ELF-1 (cell line): ENCODE measurements at regions not wholly inside any gene's neighbourhood (a gene's known extent, or its start where the extent isn't known, plus 50 kb on each side); places are given as distances from the start of the nearest gene placed in this dataset.
"Not testable (repeated sequence)": the region's sequence is repeated elsewhere in the genome, so short reads cannot be mapped to it uniquely, and the experiment has no call there.

ENCODE experiments used
- DNase-seq: peaks from one replicate; pipeline ENCODE4 v3.0.0-alpha.2; 2016; ENCODE audit warnings: low read depth, low spot score

DNA sequence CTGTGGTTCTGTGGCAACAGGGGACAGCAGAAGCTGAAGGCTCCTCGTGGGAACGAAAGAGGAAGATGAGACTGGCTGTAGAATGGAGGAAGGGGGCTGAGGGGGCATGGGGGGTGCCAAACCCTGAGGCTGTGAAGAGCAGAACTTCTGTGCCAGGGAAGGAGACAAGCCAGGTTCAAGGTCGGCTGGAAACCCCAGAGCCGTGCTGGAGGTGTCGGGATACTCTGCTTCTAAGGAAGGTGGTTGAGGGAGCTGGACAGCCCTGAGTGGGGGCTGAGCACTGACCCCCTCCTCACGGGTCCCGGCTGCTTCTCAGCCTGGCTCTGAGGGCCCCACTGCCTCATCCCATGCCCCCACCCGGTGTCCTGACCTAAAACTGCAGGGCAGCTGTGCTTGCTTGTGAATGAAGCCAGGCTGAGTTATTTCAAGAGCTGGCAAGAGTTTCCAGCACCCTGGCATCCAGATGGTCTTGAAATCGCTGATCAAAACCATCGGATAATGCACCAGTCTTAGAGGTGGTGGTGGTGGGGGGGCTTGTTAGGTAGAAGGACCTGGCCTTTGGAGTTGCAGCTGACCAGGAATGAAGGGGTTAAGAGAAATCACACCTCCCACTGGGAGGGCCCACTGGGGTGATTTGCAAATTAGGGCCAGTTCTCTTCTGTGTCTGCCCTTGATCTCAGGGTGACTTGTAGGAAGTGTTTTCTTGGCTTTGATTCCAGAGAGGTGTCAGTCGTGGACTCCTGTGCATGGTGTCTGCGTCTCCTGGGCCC, 218.9 kb upstream of the C1orf174 start:
- DNase-seq = no peak

DNA sequence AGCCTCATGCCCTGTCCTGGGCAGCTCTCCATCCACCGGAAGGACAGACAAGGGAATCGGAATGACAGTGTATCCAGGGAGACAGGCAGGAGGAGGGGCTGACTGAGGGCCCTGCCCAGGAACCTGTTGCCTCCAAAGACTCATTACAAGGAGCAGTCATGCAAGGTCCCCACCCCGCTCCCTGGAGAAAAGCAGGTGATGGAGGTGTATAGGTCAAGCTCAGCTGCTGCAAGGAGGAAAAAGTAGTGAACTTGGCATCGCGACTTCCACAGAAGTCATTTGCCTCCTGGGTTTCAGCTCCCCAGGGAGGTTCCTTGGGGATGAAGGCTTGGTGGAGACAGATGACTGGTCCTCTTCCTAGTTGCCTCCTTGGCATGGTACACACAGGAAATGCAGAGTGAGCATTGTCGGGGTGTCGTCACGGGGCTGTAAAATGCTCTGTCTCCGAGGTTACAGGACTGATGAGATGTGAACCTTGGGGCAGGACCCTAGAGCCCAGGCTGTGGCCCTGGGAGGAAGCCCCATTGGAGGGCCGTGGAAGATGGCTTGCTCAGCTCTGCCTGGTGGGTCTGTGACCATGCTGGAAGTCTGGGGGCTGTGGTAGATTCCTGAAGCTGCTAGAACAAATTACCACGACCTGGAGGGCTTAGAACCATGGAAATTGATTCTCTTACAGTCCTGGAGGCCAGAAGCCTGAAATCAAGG, 219.6 kb upstream of the C1orf174 start:
- DNase-seq = no peak

GRCh38 chr1:4120557-4121292, 220.7 kb upstream of the C1orf174 start:
- DNase-seq = no peak

GRCh38 chr1:4121293-4121684, 221.2 kb upstream of the C1orf174 start:
- no peak for DNase-seq

GRCh38 chr1:4121834-4122512, 221.9 kb upstream of the C1orf174 start:
- DNase-seq = no peak

DNA sequence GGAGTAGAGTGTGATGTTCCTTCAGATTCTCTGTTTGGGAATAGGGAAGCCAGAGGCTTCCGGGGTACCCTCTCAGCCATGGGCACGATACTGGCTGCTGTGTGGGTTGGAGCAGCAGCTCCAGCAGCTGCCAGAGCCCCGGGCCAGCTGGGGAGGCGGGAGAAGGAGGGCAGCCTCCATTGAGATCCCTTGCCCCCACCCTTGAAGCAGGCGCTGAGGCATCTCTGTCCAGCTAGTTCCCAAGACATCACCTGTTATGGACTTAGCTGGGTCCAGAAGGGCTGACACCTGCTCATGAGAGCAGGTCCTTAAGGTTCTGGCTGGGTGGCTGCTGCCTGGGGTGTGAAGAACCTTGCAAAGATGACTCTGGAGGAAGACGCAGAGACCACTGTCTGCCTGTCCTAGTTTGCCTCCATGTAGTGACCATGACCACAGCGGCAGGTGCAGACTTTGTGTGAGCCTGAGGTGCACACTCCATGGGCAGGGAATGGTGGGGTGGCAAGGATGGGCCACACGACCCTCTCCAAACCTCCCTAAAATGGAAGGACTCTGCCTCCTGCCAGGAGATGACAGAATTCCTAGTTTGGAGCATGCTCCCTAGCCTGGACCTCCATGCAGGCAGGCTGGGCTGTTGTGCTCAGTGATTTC, 222.6 kb upstream of the C1orf174 start:
- DNase-seq = no peak

GRCh38 chr1:4124631-4125145, 224.6 kb upstream of the C1orf174 start:
- DNase-seq = no peak

DNA sequence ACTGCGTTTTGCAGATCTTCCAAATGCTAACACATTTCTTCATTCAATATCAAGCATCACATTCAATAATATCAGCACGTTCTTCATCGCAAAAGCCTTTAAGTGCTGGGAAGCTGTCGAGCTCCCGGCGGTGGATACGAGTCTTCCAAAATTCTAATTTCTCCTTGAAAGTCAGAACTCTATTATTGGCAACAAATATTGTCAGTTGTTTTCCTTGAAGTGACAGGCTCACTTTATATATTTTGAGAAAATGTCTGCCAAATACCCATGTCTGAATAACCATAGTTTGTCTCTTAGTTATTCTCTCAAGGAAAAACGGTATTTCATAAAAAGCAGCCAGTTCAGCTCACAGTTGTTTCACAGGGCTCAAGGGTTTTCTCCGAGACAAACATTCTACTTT, 226.2 kb upstream of the C1orf174 start:
- DNase-seq = no peak

DNA sequence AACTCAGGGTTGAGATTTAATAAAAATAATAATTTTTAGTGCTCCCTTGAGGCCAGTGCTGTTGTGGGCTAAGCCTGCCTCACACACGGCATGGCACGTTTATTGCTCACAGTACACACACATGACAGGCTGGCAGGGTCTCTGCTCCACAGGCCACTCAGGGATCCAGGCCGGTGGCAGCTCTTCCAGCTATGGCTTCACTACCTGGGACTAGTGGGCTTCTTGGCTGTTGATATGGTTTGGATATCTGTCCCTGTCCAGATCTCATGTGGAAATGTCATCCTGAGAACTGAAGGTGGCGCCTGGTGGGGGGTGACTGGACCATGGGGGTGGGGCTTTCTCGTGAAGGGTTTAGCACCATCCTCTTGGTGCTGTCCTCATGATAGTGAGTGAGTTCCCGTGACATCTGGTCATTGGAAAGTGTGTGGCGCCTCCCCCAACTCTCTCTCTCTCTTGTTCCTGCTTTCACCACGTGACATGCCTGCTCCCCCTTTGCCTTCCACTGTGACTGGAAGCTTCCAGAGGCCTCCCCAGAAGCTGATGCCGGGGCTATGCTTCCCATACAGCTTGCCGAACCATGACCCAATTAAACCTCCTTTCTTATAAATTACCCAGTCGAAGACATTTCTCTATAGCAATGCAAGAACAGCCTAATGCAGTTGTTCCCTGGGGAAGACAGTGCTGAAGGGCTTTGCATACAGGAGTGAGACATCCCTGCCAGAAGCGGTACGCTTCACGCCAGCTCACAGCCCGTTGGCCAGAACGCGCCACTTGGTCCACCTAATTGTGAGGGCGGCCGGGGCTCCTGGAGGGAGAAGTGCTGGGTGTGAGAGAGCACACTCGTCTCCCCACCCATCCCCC, 226.9 kb upstream of the C1orf174 start:
- DNase-seq = no peak

- no peak for DNase-seq
Measured at GRCh38 chr1:4127592-4128140, 227.6 kb upstream of the C1orf174 start.

DNA sequence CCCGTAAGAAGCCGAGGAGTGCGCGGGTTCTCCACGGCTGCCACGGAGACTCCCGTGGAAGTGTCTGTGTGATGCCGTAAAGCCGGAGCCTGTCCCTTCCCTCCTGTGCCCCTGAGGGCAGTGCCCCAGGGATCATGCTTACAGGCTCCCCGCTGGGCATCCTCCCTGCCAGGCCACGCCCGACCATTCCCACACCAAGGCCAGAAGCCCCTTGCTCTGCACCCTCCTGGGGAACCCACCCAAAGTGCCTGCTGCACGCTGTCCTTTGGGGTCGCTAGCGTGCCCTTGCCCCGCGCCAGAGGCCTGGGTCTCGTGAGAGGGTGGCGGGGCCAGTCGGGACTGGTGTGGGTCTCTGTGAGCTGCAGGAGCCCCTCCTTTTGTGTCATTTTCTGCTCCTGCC, 228.5 kb upstream of the C1orf174 start:
- no peak for DNase-seq

- no peak for DNase-seq
Measured at GRCh38 chr1:4129693-4130092, 229.6 kb upstream of the C1orf174 start.

GRCh38 chr1:4130096-4130495, 230.0 kb upstream of the C1orf174 start:
- no peak for DNase-seq

- DNase-seq = no peak
Measured at GRCh38 chr1:4131734-4132133, 231.7 kb upstream of the C1orf174 start.

- DNase-seq = peak; percentile 57
Measured at GRCh38 chr1:4132352-4133296, 232.6 kb upstream of the C1orf174 start.

DNA sequence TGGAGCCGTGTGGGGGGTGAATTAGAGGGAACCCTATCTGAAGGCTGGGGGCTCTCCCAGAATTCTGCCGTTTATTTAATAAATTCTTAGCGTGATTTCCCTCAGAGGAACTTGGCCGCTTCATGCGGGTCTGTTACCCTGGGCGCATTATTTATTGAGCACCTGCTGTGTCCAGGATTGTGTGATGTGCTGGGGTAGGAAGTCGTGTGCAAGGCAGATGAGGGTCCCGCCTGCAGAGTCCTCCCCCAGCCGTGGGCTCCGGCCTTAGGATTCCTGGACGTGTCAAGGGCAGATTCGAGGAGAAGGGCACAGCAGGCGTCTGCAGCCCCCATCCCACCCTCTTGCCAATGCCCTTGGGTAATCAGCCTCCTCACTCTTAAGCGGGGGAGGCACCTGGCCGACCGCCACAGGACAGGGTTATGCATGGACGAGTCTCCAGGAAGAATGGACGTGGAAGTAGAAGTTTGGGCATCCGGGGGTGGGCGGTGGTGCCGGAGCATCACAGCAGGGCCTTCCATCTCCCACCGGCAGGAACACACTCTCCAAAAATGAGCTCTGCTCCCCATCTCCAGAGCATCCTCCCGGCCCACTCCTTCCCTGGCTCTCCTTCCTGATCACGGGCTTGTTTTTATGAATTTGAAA, 233.3 kb upstream of the C1orf174 start:
- DNase-seq = no peak

DNA sequence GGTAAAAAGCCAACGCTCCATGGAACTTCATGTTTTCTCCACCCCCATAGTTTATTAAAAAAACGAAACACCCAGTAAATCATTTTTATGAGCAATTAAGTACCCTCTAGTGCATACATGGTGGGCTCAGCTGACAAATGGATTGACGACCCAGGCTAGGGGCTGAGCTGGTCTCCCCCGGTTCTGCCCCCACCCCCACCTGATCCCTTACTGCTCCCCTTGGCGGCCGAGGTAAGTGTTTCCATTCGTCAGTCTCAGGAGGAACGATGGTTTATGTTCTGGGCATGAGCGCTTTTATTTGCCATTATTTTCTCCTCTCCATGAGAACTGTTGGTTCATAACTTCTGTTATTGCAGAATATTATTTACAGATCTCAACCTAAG, 233.9 kb upstream of the C1orf174 start:
- DNase-seq = no peak

DNA sequence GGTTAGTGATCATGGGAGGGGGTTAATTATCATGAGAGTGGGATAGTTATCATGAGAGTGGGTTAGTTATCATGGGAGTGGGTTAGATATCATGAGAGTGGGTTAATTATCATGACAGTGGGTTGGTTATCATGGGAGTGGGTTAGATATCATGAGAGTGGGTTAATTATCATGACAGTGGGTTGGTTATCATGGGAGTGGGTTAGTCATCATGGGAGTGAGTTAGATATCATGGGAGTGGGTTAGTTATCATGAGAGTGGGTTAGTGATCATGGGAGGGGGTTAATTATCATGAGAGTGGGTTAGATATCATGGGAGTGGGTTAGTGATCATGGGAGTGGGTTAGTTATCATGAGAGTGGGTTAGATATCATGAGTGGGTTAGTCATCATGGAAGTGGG, 235.8 kb upstream of the C1orf174 start:
- not testable (repeated sequence) for DNase-seq
